ENCODE measurements at regions not wholly inside any gene's neighbourhood (a gene's known extent, or its start where the extent isn't known, plus 50 kb on each side); places are given as distances from the start of the nearest gene placed in this dataset.

DNA sequence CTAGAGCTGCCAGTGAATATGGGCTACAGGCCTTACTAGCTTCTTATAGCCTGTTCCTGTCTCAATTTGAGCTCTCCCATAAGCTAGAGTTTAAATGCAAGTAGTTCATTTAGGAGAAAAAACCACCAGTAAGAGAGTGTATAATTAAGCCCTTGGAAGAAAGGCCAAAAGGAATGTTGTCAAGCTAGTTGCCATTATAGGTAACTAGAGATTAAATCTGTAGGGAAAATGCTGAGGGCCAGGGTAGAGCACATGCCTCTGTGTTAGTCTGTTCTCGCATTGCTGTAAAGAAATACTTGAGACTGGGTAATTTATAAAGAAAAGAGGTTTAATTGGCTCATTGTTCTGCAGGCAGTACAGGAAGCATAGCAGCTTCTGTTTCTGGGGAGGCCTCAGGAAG is 410.2 kb downstream of the MID1IP1 start:
- TF ChIP-seq, protein P1, sequence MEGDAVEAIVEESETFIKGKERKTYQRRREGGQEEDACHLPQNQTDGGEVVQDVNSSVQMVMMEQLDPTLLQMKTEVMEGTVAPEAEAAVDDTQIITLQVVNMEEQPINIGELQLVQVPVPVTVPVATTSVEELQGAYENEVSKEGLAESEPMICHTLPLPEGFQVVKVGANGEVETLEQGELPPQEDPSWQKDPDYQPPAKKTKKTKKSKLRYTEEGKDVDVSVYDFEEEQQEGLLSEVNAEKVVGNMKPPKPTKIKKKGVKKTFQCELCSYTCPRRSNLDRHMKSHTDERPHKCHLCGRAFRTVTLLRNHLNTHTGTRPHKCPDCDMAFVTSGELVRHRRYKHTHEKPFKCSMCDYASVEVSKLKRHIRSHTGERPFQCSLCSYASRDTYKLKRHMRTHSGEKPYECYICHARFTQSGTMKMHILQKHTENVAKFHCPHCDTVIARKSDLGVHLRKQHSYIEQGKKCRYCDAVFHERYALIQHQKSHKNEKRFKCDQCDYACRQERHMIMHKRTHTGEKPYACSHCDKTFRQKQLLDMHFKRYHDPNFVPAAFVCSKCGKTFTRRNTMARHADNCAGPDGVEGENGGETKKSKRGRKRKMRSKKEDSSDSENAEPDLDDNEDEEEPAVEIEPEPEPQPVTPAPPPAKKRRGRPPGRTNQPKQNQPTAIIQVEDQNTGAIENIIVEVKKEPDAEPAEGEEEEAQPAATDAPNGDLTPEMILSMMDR (conservative IDR thresholded peaks at IDR 0.05; ENCODE audit: low read depth, low read length), result no peak
- no peak overlapping the region for H3K4me3 ChIP-seq (ENCODE audit: low read length)
- DNase-seq (ENCODE audit: low read depth), result no peak

DNA sequence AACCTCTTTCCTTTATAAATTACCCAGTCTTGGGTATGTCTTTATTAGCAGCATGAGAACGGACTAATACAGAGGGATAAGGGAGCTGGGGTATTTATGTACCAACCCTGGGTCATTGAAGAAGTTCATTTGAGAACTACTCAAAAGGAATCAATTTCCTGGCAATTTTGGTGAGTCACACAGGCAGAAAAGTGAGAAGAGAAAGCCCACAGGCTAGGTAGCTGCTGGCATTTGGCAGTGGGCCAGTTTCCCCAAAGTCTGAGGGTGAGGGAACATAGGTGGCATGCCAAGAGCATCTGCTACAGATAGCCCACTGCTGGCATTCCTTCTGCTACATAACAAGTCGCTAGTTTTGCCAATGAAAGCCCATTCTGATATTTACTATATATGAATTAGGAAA is 411.2 kb downstream of the MID1IP1 start:
- TF ChIP-seq, protein P1 (conservative IDR thresholded peaks at IDR 0.05; ENCODE audit: low read depth, low read length), result no peak
- H3K4me3 ChIP-seq (ENCODE audit: low read length), result no peak overlapping the region
- no peak for DNase-seq (ENCODE audit: low read depth)

DNA sequence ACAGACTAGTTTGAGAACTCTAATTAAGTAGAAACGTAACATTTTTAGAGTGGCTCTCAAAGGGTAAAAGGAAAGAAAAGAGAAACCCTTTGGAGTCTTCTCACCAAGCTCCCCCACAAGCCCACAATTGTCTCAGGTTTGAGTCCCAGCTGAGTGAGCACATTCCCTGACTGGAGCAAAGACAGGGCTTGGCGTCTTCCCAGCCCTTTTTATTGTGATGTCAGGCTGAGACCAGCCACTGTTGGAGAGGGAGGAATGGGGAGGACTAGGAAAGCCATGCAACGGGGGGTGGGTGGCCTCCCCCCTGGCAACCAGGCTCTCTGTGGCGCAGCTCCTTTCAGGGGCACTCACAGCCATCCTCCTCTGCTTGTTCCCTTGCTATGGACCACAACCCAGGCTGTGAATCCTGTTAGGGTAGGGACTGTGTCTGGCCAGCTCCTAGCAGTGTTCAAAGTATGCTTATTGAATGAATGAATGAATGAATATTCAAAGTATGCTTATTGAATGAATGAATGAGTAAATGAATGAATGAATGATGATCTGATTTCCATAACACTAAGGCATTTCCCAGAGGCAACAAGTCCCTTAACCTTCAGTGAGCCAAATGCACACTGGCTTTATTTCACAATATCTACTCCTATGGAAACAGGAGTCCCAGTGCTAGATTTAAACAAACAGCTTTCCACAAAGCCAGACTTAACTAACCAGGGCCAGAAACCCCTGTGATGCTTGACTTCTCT is 413.3 kb downstream of the MID1IP1 start:
- H3K4me3 ChIP-seq (ENCODE audit: low read length), result no peak overlapping the region
- TF ChIP-seq, protein P1 (conservative IDR thresholded peaks at IDR 0.05; ENCODE audit: low read depth, low read length), result no peak
- no peak for DNase-seq (ENCODE audit: low read depth)

DNA sequence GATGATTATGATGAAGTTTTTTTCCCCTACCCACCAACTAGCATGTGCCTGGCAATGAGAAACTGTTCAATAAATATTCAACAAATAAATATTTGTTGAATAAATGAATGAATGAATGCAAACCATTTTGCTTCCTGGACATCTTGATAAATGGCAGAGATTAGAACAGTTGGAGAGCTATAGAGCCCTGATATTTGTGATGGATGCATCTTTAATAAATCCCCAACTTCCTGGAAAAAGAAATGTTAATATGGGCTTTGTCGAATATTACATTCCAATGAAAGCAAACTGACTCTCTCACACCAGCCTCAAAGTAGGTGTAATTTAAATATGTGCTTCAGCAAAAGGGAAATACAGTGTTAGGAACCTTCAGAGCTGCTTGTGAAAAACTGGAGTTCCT is 419.7 kb downstream of the MID1IP1 start:
- no peak for DNase-seq (ENCODE audit: low read depth)
- no peak overlapping the region for H3K4me3 ChIP-seq (ENCODE audit: low read length)
- TF ChIP-seq, protein P1 (conservative IDR thresholded peaks at IDR 0.05; ENCODE audit: low read depth, low read length), result no peak

DNA sequence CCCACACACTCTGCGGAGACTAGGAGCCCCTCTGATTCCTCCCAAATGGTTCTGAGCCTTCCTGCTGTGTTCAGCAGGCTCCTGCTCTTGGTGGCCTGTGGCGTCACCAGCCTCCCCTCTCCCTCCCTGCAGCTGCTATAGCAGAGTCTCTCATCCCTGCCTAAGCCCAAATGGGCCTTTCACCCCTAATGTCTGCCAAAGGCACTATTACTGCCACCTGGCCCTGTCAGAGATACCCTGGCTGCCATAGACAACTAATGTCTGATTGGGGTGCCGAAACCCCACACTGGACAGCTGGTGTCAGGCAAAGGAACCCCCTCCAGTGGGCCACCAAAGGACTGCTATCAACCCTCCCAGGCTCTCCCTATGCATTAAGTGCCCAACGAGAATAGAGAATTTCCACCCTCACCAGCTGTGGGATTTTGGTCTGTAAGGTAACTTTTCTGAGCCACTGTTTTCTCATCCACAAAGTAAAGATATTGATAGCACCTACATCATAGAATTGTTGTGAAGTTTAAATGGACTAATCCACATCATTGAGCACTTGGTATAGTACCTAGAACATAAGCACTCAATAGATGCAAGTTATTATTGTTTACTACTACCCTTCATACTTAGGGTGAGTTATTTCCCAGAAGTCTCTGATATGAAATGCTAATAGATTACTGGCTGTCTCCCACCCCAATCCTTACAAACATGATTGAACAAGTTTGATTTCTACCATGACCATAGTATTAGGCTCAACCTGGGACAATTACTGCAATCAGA is 421.3 kb downstream of the MID1IP1 start:
- no peak for DNase-seq (ENCODE audit: low read depth)
- no peak overlapping the region for H3K4me3 ChIP-seq (ENCODE audit: low read length)
- TF ChIP-seq, protein P1 (conservative IDR thresholded peaks at IDR 0.05; ENCODE audit: low read depth, low read length), result no peak

DNA sequence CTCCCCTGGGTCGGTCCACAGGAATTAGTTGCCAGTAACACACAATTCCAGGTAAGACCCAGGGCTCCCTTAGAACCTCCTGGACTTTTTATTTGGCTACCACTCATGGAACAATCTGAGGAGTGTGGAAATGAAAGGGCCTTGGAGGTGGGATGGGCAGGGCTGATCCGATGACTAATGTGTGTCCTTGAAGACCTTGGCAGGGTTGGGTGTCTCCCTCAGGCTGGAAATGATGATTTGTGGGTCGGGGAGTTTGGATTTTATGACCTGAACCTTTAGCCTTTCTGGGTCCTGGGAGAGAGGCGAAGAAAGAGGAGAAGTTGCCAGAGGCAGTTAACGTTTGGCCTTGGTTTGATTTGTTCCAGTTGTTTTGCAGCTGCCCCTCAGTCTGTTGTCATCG is 425.0 kb downstream of the MID1IP1 start:
- no peak for DNase-seq (ENCODE audit: low read depth)
- TF ChIP-seq, protein P1 (conservative IDR thresholded peaks at IDR 0.05; ENCODE audit: low read depth, low read length), result no peak
- no peak overlapping the region for H3K4me3 ChIP-seq (ENCODE audit: low read length)

DNA sequence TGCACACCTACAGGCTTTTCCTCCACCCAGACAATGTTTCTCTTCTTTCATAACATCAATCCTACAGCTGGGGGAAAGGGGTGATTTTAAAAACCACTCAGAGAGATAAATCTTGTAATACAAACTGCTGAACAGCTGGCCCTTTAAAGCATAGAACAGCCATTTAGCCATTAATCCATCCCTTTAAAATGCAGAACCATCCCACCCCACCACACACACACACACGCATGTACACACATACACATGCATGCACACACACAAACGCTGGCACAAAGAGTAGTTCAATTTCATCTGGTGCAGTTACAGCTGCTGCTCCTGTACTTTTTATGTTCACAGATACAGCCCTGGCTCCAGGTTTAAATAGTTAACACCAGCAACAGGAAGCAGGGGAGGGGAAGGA is 426.1 kb downstream of the MID1IP1 start:
- H3K4me3 ChIP-seq (ENCODE audit: low read length), result no peak overlapping the region
- DNase-seq (ENCODE audit: low read depth), result no peak
- TF ChIP-seq, protein P1 (conservative IDR thresholded peaks at IDR 0.05; ENCODE audit: low read depth, low read length), result no peak
